ENCODE measurements at regions not wholly inside any gene's neighbourhood (a gene's known extent, or its start where the extent isn't known, plus 50 kb on each side); places are given as distances from the start of the nearest gene placed in this dataset.
"Not testable (repeated sequence)": the region's sequence is repeated elsewhere in the genome, so short reads cannot be mapped to it uniquely, and the experiment has no call there.

DNA sequence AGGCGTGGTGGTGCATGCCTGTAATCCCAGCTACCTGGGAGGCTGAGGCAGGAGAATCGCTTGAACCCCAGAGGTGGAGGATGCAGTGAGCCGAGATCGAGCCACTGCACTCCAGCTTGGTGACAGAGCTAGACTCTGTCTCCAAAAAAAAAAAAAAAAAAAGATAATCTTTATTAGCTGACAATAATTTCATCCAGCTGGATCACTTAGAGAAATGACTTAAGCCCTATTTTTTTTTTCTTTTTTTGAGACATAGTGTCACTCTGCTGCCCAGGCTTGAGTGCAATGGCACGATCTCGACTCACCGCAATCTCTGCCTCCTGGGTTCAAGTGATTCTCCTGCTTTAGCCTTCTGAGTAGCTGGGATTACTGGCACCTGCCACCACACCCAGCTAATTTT, 51.6 kb upstream of the MAP4K4 start:
- not testable (repeated sequence) for H3K36me3 ChIP-seq; DNase-seq; H3K9me3 ChIP-seq; H3K27me3 ChIP-seq; H3K4me1 ChIP-seq; H3K4me3 ChIP-seq; H3K27ac ChIP-seq; ATAC-seq (ENCODE audit: low FRiP score in 2 of 2)
- 86 to 90% methylated on average over 7 of the region's 7 CpGs for WGBS, 2 donors

DNA sequence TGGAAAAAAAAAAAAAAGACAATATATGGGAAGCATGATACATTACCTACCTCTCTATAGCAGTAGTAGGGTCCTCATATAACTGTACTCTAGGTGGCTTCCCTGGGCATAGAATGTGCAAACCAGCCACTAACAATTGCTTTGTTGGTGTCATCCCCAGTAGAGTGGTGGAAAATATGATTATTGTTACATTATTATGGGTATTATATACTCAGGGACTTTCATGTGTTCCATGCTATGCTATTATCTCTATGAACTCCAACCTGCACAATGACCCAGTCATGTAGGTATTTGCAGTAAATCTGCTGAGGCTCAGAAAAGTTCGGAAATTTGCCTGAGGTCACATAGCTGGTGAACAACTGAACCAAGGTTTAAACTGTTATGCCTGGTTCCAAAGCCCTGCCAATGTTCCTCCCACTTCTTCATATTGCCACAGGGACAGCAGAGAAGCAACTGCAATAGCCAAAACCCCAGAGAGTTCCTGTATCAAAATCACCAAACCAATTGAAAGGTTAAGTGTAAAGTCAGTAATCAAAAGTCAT, 52.6 kb upstream of the MAP4K4 start:
- Histone ChIP-seq H3K36me3 (no peaks in the 10 kb centered on the region), H3K27ac (no peak overlapping the region), H3K4me3 (no peak overlapping the region), H3K9me3 (no peaks in the 10 kb centered on the region), H3K27me3 (no peaks in the 10 kb centered on the region), H3K4me1 (no peaks in the 10 kb centered on the region)
- ATAC-seq (ENCODE audit: low FRiP score in 2 of 2) (no peak), DNase-seq (no peak)
- TF ChIP-seq EP300 (IDR thresholded peaks at IDR 0.05) (no peak), POLR2AphosphoS5 (IDR thresholded peaks at IDR 0.05) (no peak), POLR2A (IDR thresholded peaks at IDR 0.05) (no peak)
- TF ChIP-seq, protein P1, sequence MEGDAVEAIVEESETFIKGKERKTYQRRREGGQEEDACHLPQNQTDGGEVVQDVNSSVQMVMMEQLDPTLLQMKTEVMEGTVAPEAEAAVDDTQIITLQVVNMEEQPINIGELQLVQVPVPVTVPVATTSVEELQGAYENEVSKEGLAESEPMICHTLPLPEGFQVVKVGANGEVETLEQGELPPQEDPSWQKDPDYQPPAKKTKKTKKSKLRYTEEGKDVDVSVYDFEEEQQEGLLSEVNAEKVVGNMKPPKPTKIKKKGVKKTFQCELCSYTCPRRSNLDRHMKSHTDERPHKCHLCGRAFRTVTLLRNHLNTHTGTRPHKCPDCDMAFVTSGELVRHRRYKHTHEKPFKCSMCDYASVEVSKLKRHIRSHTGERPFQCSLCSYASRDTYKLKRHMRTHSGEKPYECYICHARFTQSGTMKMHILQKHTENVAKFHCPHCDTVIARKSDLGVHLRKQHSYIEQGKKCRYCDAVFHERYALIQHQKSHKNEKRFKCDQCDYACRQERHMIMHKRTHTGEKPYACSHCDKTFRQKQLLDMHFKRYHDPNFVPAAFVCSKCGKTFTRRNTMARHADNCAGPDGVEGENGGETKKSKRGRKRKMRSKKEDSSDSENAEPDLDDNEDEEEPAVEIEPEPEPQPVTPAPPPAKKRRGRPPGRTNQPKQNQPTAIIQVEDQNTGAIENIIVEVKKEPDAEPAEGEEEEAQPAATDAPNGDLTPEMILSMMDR (IDR thresholded peaks at IDR 0.05), result no peak
- 73 to 95% methylated on average over 1 of the region's 1 CpG for WGBS, 2 donors

DNA sequence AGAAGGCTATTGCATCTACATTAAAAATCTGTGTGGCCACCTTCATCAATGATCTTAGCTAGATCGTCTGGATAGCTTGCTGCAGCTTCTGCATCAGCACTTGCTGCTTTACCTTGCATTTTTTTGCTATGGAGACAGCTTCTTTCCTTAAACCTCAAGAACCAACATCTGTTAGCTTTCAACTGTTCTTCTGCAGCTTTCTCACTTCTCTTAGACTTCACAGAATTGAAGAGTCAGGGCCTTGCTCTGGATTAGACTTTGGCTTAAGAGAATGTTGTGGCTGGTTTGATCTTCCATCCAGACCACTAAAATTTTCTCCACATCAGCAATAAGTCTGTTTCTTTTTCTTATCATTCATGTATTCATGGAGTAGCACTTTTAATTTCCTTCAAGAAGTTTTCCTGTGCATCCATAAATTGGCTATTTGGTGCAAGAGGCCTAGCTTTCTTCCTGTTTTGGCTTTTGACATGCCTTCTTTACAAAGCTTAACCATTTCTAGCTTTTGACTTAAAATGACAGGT, 54.4 kb upstream of the MAP4K4 start:
- 78 to 95% methylated on average over 1 of the region's 1 CpG for WGBS, 2 donors
- H3K9me3 ChIP-seq, result no peaks in the 10 kb centered on the region
- no peak for ATAC-seq (ENCODE audit: low FRiP score in 2 of 2)

DNA sequence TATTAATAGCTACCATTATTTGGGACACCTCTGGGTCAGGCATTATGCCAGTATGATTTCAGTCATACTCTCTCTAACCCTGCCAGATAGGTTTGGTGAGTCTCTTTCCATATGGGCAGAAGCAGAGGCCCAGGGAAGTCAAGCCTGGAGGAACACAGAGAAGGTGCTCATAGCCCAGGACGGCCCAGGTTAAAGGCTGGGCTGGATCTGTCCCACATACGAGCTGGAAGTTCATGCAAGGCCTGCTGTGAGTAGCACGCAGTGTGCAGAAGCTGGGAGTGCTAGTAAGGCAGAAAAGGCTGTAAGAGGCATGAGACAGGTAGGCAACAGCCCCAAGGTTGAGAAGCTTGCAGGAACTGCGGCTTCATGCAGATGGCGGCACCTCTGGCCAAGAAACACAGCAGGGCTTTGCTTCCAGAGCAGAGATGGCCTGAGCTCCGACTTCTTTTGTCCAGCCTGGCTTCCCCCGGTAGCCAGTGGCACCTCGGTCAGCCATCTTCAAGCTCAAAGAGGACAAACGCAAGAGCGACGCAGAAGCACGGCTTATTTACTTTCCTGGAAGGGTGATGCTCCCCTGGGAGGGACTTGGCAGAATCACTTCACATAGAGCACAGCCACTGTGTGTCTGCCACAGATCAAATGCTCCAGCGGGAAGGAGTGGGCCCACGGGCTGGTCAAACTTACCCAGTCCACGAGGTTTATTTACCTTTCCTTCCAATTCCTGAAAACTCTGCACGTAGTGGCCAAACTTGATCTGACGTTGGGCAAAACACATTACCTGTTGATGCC, 58.5 kb upstream of the MAP4K4 start:
- no peak overlapping the region for H3K27ac ChIP-seq
- no peaks in the 10 kb centered on the region for H3K36me3 ChIP-seq
- no peaks in the 10 kb centered on the region for H3K9me3 ChIP-seq
- no peak overlapping the region for H3K4me3 ChIP-seq
- H3K4me1 ChIP-seq, result peaks cover 0 to 2% (median 0%) of the 10 kb centered on the region in 4 donors
- WGBS, 2 donors, result 87 to 91% methylated on average over 17 of the region's 17 CpGs
- ATAC-seq (ENCODE audit: low FRiP score in 2 of 2) (no peak), DNase-seq (no peak)
- H3K27me3 ChIP-seq, result no peaks in the 10 kb centered on the region
- TF ChIP-seq, protein P1 (IDR thresholded peaks at IDR 0.05), result no peak
- TF ChIP-seq EP300 (IDR thresholded peaks at IDR 0.05) (no peak), POLR2AphosphoS5 (IDR thresholded peaks at IDR 0.05) (no peak), POLR2A (IDR thresholded peaks at IDR 0.05) (no peak)

More for the DNA sequence above, 54.4 kb upstream of the MAP4K4 start:
- Histone ChIP-seq H3K4me1 (peaks cover 0 to 2% (median 0%) of the 10 kb centered on the region in 4 donors), H3K36me3 (no peaks in the 10 kb centered on the region), H3K27ac (no peak overlapping the region), H3K27me3 (no peaks in the 10 kb centered on the region), H3K4me3 (no peak overlapping the region)
- no peak for DNase-seq
- no peak for TF ChIP-seq POLR2A (IDR thresholded peaks at IDR 0.05)
- TF ChIP-seq, protein P1 (IDR thresholded peaks at IDR 0.05), result no peak
- no peak for TF ChIP-seq EP300 (IDR thresholded peaks at IDR 0.05)
- TF ChIP-seq POLR2AphosphoS5 (IDR thresholded peaks at IDR 0.05), result no peak

DNA sequence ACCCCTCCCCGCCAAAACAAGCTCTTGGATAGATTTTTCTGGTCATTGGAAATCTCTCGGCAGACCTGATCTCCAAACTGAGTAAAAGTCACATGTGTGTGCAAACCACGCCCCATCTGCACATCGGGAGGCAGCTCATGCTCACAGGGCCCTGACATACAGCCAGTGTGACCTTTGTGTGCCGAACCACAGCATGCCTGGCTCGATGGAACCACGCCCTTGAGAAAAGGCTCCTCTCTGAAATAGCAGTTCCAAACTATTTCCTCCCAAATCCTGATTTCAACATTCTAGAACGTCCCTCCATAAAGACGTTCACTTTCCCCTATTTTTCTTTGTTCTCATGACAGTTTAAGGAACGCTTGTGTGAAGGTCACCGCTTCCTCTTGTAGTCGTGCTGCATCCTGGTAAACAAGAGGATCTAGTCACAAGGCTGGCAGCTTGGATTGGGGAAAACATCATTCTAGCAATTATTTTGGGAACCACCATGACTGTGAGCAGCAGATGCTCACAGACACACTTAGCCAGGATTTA, 59.3 kb upstream of the MAP4K4 start:
- 62 to 66% methylated on average over 11 to 12 of the region's 12 CpGs for WGBS, 2 donors
- Histone ChIP-seq H3K36me3 (no peaks in the 10 kb centered on the region), H3K27ac (no peak overlapping the region), H3K4me3 (no peak overlapping the region), H3K9me3 (no peaks in the 10 kb centered on the region), H3K27me3 (no peaks in the 10 kb centered on the region), H3K4me1 (peaks cover 0 to 2% (median 0%) of the 10 kb centered on the region in 4 donors)
- DNase-seq (peak in 1 of 2 donors; percentile 61), ATAC-seq (ENCODE audit: low FRiP score in 2 of 2) (peak in 1 of 2 donors; percentile 29)
- TF ChIP-seq POLR2A (IDR thresholded peaks at IDR 0.05), result no peak
- TF ChIP-seq, protein P1 (IDR thresholded peaks at IDR 0.05), result no peak
- TF ChIP-seq EP300 (IDR thresholded peaks at IDR 0.05), result peak in 1 of 4 donors; percentile 33
- TF ChIP-seq POLR2AphosphoS5 (IDR thresholded peaks at IDR 0.05), result no peak
